Thyroid gland (tissue), 4 donors: ENCODE measurements at regions not wholly inside any gene's neighbourhood (a gene's known extent, or its start where the extent isn't known, plus 50 kb on each side); places are given as distances from the start of the nearest gene placed in this dataset.

Experiments
- DNase-seq, 2 donors: peaks; one replicate each; pipeline ENCODE4 v3.0.0-alpha.2; 2019
- H3K27ac ChIP-seq, 3 donors: fragments of 200-600 bp; sonication (generic); 1 replicate in 2 of 3; 2 replicates in 1 of 3; pipeline ENCODE4 v1.5.1; 2016 to 2019; ENCODE audit warnings: mild to moderate bottlenecking in 1 of 3, moderate library complexity in 1 of 3
- H3K27me3 ChIP-seq: fragments of 200-600 bp; sonication (generic); one replicate; pipeline ENCODE4 v1.5.1; 2019
- H3K36me3 ChIP-seq, 2 donors: fragments of 200-600 bp; sonication (generic); one replicate each; pipeline ENCODE4 v1.5.1; 2016 to 2019
- H3K4me1 ChIP-seq, 2 donors: fragments of 200-600 bp; sonication (generic); one replicate each; pipeline ENCODE4 v1.5.1; 2017 to 2019
- H3K4me3 ChIP-seq, 3 donors: fragments of 200-600 bp; sonication (generic); replicated peaks in 1 of 3; 1 replicate in 2 of 3; 2 replicates in 1 of 3; pipeline ENCODE4 v1.5.1; 2016; ENCODE audit warnings: mild to moderate bottlenecking in 1 of 3
- H3K9me3 ChIP-seq: fragments of 200-600 bp; sonication (generic); one replicate; pipeline ENCODE4 v1.5.1; 2017
- CTCF ChIP-seq, 6 experiments: fragments of 200-600 bp in 3 of 6; fragments of 450-650 bp in 3 of 6; sonication (generic) in 3 of 6; IDR thresholded peaks; one replicate each; pipeline ENCODE4 v1.5.1; 2016 to 2019; ENCODE audit warnings: antibody characterized with exemption in 6 of 6, mild to moderate bottlenecking in 2 of 6, inconsistent platforms in 1 of 6, moderate library complexity in 1 of 6
- POLR2A ChIP-seq, 2 donors: fragments of 450-650 bp; IDR thresholded peaks; one replicate each; pipeline ENCODE4 v1.6.1; 2017; ENCODE audit warnings: antibody characterized with exemption in 2 of 2, mild to moderate bottlenecking in 2 of 2, moderate library complexity in 1 of 2
- WGBS, 2 donors: methylation state at CpG; one replicate each; pipeline ENCODE4 v1.1.5; 2017; 5-methylcytosine and 5-hydroxymethylcytosine counted together
- intact Hi-C: fragments of 100-400 bp; cut with DNase I; formaldehyde crosslinking; loops from one replicate; pipeline ENCODE4 v1.15.1; 2023

DNA sequence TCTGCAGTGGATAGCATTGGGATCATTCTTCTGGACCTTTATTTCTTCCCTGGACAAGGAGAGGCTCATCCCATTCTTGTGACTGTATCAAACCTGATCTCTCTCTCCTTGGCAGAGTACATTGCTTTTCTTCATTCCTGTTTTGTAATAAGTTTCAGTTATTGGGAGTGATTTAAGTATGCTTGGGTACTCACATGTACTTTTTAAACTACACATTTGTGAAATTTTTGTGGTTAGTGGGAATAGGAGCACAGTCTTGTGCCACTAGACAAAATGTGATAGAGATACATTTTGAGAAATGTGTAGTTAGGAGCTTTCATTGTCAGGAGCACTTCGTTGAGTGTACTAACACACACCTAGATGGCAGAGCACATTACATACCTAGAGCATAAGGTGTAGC lies 262.6 kb downstream of the C3orf38 start:
- H3K27me3 ChIP-seq: no peaks in the 10 kb centered on the region
- no peak overlapping the region for H3K27ac ChIP-seq
- WGBS, 2 donors: 81% methylated on average over 1 of the region's 1 CpG
- TF ChIP-seq POLR2A (IDR thresholded peaks at IDR 0.05) (no peak), CTCF (IDR thresholded peaks at IDR 0.05) (no peak)
- no peaks in the 10 kb centered on the region for H3K9me3 ChIP-seq
- no peak overlapping the region for H3K4me3 ChIP-seq
- no peak for DNase-seq
- H3K36me3 ChIP-seq: no peaks in the 10 kb centered on the region
- intact Hi-C loops: no loop called here
- H3K4me1 ChIP-seq: no peaks in the 10 kb centered on the region

DNA sequence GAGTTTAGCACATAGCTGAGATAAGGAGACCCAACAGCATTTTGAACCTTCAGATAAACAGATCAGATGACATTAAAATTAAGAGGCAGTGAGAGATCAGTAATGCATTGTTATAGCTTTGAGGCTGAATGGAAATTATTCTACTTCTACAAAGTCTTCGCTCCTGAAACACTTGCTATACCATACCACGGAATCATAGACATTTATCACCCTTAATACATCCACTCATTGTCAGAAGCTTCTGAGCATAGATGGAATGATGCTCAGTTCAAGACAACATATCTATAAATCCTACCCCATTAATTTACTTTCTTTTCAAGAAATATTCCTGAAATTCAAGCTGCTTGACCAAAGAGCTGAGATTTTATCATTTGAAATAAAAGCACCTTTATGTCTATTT lies 266.7 kb downstream of the C3orf38 start:
- no peak overlapping the region for H3K4me3 ChIP-seq
- DNase-seq: no peak
- TF ChIP-seq POLR2A (IDR thresholded peaks at IDR 0.05): no peak
- WGBS, 2 donors: 88 to 96% methylated on average over 2 of the region's 2 CpGs
- H3K4me1 ChIP-seq: no peaks in the 10 kb centered on the region
- no peaks in the 10 kb centered on the region for H3K9me3 ChIP-seq
- H3K36me3 ChIP-seq: no peaks in the 10 kb centered on the region
- H3K27ac ChIP-seq: no peak overlapping the region
- no peaks in the 10 kb centered on the region for H3K27me3 ChIP-seq
- intact Hi-C loops: no loop called here

- WGBS, 2 donors: 90 to 96% methylated on average over 6 of the region's 6 CpGs
- no peak for DNase-seq
- Histone ChIP-seq H3K27ac (no peak overlapping the region), H3K27me3 (no peaks in the 10 kb centered on the region), H3K9me3 (no peaks in the 10 kb centered on the region), H3K36me3 (no peaks in the 10 kb centered on the region), H3K4me1 (no peaks in the 10 kb centered on the region), H3K4me3 (no peak overlapping the region)
- intact Hi-C loops: no loop called here
- no peak for TF ChIP-seq CTCF (IDR thresholded peaks at IDR 0.05)
- TF ChIP-seq POLR2A (IDR thresholded peaks at IDR 0.05): no peak
Measured at GRCh38 chr3:88418219-88418618, 268.5 kb downstream of the C3orf38 start.

- Histone ChIP-seq H3K36me3 (no peaks in the 10 kb centered on the region), H3K4me1 (no peaks in the 10 kb centered on the region), H3K9me3 (no peaks in the 10 kb centered on the region), H3K27ac (no peak overlapping the region), H3K27me3 (no peaks in the 10 kb centered on the region), H3K4me3 (no peak overlapping the region)
- no peak for DNase-seq
- TF ChIP-seq CTCF (IDR thresholded peaks at IDR 0.05): no peak
- no peak for TF ChIP-seq POLR2A (IDR thresholded peaks at IDR 0.05)
- intact Hi-C loops: no loop called here
- WGBS, 2 donors: 44 to 48% methylated on average over 2 of the region's 2 CpGs
Measured at GRCh38 chr3:88433568-88433967, 283.8 kb downstream of the C3orf38 start.

DNA sequence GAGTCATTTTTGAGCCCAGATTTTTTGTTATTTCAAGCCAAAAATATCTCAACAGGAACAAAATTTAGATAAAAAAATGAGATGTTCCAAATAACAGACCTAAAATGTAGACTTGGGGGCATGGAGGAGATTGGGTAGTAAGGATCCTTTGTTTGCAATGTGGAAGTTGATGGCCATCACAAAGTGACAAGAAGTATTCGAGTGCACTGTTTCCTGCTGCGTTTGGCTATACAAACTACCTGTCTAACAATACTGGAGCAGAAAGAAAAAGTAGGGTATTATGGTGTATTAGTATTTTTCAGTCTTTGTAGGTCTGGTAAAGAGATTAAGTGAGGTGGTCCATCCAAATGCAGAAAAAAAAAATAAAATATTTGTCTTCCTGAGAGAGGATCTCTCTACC lies 284.2 kb downstream of the C3orf38 start:
- Histone ChIP-seq H3K4me1 (no peaks in the 10 kb centered on the region), H3K36me3 (no peaks in the 10 kb centered on the region), H3K27me3 (no peaks in the 10 kb centered on the region), H3K9me3 (no peaks in the 10 kb centered on the region), H3K27ac (no peak overlapping the region), H3K4me3 (no peak overlapping the region)
- no peak for TF ChIP-seq CTCF (IDR thresholded peaks at IDR 0.05)
- TF ChIP-seq POLR2A (IDR thresholded peaks at IDR 0.05): no peak
- 79 to 82% methylated on average over 2 of the region's 2 CpGs for WGBS, 2 donors
- intact Hi-C loops: no loop called here
- no peak for DNase-seq

DNA sequence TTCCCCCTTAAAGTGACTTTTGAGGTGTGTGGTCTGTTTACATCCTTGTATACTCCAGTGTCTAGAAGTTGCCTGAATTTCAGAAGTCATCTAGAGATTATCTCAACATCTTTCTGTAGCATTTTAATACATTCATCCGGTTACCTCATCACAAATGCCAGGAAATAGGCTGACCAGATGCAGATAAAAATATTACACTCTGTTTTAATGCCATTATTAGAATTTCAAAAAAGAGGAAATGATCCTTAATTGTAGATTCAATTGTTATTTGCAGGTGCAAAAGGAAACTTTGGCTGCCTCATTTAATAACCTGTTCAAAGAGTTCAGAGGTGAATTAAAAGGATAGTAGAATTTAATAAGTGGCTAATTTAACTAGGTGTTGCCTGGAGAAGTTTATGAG lies 290.9 kb downstream of the C3orf38 start:
- Histone ChIP-seq H3K4me3 (no peak overlapping the region), H3K27ac (no peak overlapping the region), H3K27me3 (no peaks in the 10 kb centered on the region), H3K4me1 (no peaks in the 10 kb centered on the region), H3K9me3 (no peaks in the 10 kb centered on the region), H3K36me3 (no peaks in the 10 kb centered on the region)
- no peak for TF ChIP-seq CTCF (IDR thresholded peaks at IDR 0.05)
- TF ChIP-seq POLR2A (IDR thresholded peaks at IDR 0.05): no peak
- no peak for DNase-seq
- intact Hi-C loops: no loop called here
- 71 to 77% methylated on average over 1 of the region's 1 CpG for WGBS, 2 donors
